SK-MEL-5 (cell line): ENCODE measurements at regions not wholly inside any gene's neighbourhood (a gene's known extent, or its start where the extent isn't known, plus 50 kb on each side); places are given as distances from the start of the nearest gene placed in this dataset.
A peak's percentile ranks its signal among the peaks of the same experiment; 100 is the strongest.

Experiments
- DNase-seq: peaks from one replicate; pipeline ENCODE4 v3.0.0-alpha.2; 2016; ENCODE audit warnings: low read depth, low spot score
- in situ Hi-C: cut with HindIII; loops from 2 replicates; pipeline ENCODE4 v1.10.0; 2016; ENCODE audit warnings: low sequenced_read_pairs, high pct_unique_total_duplicates, low pct_unique_long_range_greater_than_20kb

DNA sequence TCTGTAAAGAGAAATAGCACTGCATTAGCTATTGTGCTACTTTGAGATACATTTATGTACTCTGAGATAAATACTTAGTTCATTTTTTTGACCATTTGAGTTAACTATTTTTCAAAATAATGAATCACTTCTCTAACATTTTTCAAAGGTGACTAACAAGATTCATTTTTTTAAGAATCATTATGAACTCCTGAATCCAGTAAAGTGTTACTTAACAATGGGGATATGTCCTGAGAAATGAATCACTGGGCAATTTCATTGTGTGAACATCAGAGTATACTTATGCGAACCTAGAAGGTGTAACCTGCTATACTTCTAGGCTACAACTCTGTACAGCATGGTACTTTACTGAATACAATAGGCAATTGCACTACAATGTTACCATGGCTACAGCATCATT, 355.8 kb downstream of the ARL6IP6 start:
- DNase-seq: no peak
- in situ Hi-C loops: no loop called here

DNA sequence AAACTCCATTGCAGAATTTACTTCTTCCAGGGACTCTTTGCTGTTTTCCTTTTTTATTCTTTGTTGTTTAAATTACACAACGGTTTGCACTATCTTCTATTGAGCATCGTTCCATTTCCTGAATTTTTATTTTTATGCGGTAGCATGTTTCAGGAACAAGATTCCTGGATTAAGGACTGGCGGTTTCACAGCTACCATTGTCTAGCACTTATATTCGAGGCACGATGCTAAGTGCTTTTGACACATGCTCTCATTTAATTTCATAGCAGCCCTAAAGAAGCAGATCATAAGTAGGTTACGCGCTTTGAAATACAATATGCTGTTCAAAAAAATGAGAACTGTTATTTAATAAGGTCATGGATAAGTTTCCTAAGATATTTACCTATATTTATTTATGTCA, 354.4 kb downstream of the ARL6IP6 start:
- in situ Hi-C loops: no loop called here
- DNase-seq: no peak

DNA sequence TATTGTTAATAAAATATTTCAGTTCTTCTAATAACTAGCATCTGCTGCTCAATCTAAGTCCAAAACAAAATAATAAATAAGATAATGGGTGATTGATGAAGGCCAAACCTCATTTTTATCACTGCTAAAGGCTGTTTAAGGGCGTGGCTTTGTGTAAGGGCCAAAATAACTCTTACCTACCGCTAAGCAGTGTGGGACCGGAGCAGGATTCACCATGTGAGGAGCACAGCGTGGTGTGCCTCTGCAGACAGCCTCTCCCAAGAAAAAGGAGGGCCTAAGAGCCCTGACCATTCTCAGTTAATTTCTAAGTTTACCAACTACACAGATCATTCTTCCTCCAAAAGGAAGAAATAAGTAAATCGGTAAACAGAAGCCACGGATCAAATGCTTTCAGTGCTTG, 353.7 kb downstream of the ARL6IP6 start:
- DNase-seq: no peak
- in situ Hi-C loops: no loop called here

DNA sequence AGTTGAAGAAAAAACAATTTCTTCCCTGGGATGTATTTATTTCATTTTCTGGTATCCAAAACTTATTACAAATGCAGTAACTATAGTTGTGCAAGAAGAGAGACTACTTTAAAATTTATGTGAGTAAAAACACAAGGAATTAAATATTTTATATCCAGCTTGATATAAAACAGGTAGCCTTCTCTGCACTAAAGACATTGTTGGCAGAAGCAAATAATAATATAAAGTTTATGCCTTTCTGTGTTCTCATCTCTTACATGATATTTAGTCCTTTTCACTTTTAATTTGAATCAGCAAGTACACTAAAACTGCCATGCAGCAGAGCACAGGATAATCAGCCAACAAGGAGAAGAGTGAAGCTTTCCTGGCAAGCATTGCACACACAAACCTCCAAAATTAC, 352.7 kb downstream of the ARL6IP6 start:
- in situ Hi-C loops: no loop called here

DNA sequence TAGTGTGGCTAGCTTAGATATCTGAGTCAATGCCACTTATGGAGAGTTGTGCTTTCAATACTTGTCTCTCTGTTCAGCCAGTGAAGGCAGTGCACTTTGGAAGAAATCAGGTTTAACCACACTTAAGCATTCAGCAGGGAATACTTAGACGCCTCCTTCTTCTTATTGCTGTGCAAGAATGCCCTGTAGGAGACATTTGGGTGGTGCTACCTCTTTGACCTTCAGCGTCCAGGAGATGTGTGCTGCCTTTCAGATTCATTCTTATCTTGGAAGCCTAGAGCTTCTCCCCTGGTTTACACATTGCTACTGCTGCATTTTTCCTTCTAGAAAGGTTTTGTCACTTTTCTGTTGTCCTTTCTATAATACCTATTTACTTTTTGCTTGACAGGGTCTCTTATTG, 350.5 kb downstream of the ARL6IP6 start:
- in situ Hi-C loops: no loop called here

More for the DNA sequence above, 352.7 kb downstream of the ARL6IP6 start:
- no peak for DNase-seq

DNA sequence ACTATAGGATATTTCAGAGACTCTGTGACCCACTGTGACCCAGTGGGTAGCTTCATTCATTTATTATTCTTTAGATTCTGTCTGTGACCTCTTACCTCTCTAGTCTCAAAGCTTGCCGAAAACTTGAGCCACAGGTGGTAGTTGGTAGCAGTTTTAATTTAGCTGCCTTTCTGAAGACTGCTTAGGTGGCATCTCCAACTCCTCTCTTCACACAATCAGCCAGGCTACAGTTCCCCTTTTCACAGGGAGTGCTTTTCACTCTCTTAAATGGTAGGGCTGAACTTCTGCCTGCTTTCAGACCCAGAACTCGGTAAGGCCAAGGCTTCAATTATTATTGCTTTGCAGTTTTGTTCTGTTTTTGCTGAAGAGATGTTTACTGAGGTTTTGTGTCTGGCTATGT, 349.6 kb downstream of the ARL6IP6 start:
- no peak for DNase-seq
- in situ Hi-C loops: no loop called here

More for the DNA sequence above, 350.5 kb downstream of the ARL6IP6 start:
- no peak for DNase-seq

DNA sequence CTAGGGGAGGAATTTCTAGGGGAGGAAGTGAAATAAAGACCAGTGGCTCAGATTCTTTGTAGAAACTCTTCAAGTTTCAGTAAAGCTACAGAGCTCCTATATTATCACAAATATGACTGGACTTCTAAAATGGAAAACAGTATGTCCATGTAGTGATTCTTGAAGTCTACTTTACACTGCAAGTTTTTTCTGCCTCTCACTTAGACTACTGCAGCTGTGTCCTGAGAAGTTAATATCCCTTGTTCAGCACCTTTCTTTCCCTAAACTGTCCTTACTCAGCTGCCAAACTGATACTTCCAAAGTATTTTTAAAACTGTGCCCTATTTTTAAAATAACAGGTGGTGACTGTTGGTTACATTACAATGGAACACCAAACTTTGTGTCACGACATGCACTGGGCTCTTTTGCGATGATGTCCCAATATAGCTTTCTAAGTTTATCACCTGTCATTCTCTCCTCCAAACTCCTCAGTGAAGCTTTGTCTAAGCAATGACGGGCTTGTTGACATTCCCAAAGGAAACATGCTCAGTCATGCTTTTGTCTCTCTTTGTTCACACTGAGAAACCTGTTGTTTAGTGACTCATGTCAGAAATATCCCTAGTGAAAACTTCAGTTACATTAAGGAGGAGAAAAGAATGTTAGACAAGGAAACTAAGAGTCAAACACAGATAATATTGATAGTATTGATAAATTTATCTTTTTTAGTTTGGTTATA, 341.1 kb downstream of the ARL6IP6 start:
- peak; percentile 2 for DNase-seq
- in situ Hi-C loops: no loop called here

DNA sequence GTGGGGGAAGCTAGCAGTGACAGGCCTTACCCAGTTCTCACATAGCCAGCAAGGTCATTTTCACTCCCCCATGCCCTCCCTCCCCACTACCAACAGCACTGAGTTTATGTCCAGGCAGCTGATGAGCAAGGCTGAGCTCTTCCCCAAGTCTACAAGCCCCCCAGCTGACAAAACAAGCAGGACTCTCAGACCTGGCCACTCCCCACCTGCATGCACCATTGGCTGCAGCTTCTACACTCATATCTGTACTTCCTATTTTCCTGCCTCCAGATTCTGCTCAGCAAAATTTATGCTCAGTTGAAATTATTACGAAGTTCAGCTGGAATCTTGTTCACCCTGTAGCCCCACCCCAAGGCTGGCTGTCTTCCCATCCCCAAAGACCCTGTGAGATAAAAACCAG, 339.3 kb downstream of the ARL6IP6 start:
- in situ Hi-C loops: no loop called here
- DNase-seq: no peak

DNA sequence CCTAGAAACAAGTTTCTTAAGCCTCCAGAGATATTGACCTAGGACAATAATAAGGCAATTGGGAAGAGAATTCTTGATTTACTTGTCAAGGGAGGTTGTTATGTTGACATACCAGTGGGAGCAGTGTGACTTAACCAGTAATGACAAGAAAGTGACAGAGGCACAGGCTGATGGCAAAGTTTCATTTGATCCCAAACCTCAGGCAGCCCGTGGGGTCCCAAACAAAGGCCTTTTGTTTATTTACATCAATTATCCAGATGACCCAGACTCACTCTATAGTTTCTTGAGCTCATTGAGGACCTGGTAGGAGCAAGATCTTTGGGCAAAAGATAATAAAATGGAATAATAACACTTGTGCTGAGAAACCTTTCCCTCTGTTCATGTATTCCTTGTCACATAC, 336.8 kb downstream of the ARL6IP6 start:
- in situ Hi-C loops: no loop called here
- no peak for DNase-seq

DNA sequence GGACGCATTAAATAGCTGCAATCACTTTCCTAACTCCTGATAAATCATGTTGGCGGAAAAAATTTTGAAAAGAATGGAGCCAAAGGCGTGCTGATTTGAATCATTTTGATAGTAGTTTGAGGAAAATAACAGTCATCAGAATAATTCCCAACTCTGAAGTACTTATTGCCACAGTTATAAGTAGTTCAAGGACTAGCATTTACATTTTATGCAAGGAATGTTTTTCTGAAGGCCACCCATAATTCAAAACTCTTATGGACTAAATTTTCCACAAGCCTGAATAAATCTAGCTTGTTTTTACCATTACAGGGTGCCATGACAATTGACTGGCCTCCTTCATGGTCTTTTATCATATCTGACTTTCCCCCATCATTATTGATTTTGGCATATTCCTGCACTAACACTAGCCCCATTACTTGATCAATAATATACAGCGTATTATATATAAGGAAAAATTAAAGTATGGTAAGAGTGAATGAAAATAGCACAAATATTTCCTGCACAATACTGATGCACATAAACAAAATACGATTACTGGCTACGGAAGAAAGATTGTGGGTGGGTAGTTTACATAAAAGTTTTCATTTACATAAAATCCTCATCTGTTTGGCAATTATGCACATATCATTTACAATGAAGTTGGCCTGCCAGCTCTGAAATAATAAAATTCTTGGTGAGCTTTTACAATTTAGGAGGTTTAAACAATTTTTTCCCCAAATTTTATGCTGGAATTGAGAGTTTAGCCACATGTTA, 334.6 kb downstream of the ARL6IP6 start:
- in situ Hi-C loops: no loop called here
- no peak for DNase-seq

DNA sequence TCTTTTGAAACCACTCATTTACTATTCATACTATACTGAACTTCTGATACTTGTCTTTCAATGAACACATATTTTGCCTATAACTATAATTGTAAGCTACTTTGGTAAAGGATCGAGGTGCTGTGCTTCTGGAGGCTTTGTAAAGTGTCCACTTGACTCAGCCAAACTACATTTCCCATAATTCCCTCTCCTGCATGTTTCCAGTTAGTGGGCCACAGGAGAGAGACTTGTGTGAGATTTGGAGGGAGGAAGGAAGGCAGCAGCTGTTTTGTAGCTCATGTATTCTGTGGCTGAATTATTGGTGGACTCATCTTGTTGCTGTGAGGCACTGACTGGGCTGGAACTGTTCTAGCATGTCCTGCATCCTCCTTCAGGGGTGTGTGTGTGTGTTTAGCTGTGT, 328.8 kb downstream of the ARL6IP6 start:
- in situ Hi-C loops: no loop called here

DNA sequence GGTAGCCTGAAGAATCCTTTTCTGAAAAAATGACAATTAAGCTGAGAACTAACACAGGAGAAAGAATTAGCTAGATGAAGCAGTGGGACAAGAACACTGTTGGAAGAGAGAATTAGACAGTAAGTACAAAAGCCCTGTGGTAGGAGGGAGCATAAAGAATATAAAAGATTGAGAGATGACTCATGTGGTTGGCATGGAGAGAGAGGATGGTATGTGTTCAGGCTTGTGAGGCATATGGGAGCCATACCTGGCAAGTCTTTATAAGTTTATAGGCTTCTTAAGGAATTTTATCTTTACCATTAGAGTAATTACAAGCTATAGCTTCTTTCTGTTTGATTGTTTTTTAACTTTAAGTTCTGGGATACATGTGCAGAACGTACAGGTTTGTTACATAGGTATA, 325.0 kb downstream of the ARL6IP6 start:
- no peak for DNase-seq
- in situ Hi-C loops: no loop called here

More for the DNA sequence above, 328.8 kb downstream of the ARL6IP6 start:
- no peak for DNase-seq

DNA sequence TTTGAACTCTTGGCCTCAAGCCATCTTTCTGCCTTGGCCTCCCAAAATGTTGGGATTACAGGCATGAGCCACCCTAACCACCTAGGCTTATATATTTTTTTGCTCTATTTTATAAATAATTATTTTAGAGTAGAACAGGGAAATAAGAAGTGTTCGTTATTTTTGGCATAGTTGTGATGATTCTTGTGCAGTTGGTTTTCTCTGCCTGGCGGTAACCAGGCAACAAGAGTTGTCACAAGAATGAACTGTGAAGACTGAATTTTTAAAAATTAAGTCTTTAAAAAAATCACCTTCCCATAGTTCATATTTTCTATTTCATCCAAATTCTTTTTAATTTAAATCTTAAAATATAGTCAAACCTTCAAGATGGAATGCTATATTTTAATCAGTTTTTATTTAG, 310.2 kb downstream of the ARL6IP6 start:
- in situ Hi-C loops: no loop called here
- no peak for DNase-seq

DNA sequence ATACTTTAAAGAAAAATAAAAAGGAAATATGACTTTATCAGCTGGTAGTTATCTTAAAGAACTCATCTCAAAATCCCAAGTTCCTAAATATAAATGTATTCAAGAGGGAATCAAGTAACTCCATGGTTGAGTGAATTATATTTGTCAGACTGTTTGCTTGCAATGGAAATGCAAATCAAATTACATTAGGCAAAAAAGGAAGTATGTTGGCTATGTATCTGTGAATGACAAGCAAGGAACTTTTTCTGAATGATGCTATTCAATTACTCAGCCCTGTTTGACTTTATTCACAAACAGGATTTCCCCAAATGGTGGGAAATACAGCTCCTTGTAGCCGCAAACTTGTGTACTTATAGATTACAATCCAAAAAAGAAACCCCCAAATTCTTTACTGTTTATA, 309.1 kb downstream of the ARL6IP6 start:
- in situ Hi-C loops: no loop called here
- no peak for DNase-seq

DNA sequence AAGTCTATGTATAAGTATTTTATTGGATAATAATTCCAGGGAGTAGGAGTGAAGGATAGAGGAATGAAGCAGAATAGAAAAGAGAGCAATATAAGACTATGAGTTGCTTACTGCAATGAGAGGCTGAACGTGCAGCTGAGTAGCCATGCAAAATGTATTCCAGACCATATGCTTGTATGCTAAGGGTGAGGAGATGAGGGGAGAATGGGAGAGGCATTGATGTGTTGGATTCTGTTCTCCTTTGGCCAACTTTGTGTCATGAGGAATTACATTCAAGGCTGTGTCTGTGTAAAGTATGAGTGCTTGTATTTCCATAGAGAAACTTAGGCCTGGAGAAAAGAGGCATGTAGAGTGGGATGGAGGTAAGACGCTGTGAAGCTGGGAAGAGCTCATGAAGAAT, 301.8 kb downstream of the ARL6IP6 start:
- in situ Hi-C loops: no loop called here
- DNase-seq: no peak

DNA sequence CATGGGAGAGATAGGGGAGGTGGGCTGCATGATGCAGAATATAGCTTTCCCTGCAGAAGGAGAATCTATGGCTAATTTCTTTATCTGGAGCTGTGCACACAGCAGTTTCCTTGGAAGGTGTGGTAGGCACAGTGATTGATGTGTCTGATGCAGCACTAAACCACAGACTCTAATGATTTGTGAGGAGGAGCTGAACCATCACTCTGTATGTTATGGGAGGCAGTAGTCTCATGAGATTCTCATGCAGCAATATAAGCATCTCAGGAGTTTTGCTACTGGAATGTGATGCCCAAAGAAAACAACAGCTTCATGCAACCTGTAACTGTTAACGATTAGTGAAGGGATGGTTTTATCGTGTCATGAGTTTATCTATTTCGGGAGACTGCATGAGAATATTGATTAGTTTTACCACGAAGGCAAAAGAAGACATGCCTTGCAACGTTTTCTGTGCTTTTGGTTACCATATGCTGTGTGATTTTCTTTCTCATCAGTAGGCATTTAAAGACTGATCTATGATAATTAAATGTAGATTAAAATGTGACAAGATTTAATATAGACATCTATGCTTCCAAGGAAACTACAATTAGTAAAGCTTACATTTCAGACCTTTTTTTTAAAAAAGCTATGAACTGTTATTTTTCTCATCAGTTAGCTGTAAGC, 286.8 kb downstream of the ARL6IP6 start:
- in situ Hi-C loops: no loop called here
- DNase-seq: no peak

DNA sequence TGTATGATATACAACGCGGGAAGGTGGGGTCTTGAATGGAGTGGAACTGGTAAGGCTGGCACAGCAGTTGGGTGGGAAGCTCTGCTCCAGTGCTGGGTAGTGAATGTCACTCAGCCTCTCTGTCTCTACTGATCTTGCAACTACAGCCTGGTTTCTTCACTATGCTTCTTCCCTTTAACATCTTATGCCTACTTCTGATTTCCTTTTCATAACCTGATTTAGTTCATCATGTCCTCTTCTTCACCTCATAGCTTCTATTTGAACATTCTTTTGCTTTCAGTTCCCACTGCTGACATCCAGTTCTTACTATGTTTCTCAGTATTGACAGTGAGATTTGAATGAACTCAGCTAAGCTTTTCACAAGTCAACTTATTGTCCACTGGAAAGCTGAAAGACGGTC, 286.2 kb downstream of the ARL6IP6 start:
- in situ Hi-C loops: no loop called here
- no peak for DNase-seq

DNA sequence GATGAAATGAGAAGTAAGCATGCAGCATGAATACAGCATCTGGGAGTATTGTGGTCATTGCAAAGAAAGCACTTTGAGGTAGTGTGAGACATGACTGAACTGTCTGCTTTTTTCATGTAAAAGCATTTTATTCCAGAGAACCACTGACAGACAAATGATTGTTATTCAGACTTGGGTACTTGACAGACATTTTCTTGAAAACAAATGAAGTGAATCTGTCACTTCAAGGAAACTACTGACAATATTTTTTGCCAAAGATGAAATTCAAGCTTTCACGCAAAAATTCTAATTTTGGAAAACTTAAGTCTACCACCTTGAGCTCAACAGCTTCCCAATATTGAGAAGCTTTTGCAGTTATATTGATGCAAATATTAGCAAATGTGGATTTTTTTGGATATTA, 255.7 kb downstream of the ARL6IP6 start:
- in situ Hi-C loops: no loop called here
- DNase-seq: no peak

DNA sequence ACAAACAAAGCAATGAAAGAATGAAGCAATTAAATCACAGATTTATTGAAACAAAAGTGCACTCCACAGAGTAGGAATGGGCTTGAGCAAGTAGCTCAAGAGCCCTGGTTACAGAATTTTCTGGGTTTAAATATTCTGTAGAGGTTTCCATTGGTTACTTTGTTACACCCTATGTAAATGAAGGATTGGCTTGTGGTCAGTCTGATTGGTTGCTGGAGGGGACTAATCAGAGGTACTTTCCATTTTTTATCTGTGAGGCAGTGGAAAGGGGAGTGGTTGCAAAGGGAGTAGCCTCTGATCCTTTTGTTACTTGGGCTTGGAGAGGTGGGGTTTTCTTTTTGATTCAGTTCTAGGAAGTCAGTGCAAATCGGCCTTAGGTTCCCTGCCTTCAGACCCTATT, 253.3 kb downstream of the ARL6IP6 start:
- in situ Hi-C loops: no loop called here
- no peak for DNase-seq
